MCF 10A (cell line): ENCODE measurements at regions not wholly inside any gene's neighbourhood (a gene's known extent, or its start where the extent isn't known, plus 50 kb on each side); places are given as distances from the start of the nearest gene placed in this dataset.
A peak's percentile ranks its signal among the peaks of the same experiment; 100 is the strongest.

Source experiments
- BruUV-seq: library from RNA; stranded (reverse); fragments of 400-500 nt; replicated peaks from 2 replicates; lab custom pipeline; 2021; lab: Mats Ljungman, UMichigan
- CTCF ChIA-PET: fragments of 300-600 bp; sonication (Branson Sonifier 250); formaldehyde crosslinking; extraction: SDS; loops from one replicate; lab custom pipeline; 2021; ENCODE audit warnings: antibody characterized with exemption, inconsistent platforms; lab: Yijun Ruan, JAX
- POLR2A ChIA-PET: fragments of 300-600, 350-650 bp; sonication (Branson Sonifier 250); formaldehyde crosslinking; extraction: SDS; loops from one replicate; lab custom pipeline; 2020; ENCODE audit warnings: antibody characterized with exemption, inconsistent platforms; lab: Yijun Ruan, JAX
- DNase-seq: peaks from one replicate; pipeline ENCODE4 v3.0.0-alpha.2; 2018; ENCODE audit not compliant: unreplicated experiment
- H3K27ac Mint-ChIP-seq: one replicate; pipeline ENCODE4 v1.8.0; 2022; ENCODE audit warnings: mild to moderate bottlenecking, low read depth, mixed read lengths; ENCODE audit not compliant: unreplicated experiment
- H3K27me3 Mint-ChIP-seq: one replicate; pipeline ENCODE4 v1.8.0; 2022; ENCODE audit warnings: mixed read lengths; ENCODE audit not compliant: insufficient read depth, unreplicated experiment
- H3K36me3 Mint-ChIP-seq: one replicate; pipeline ENCODE4 v1.8.0; 2022; ENCODE audit warnings: mild to moderate bottlenecking, moderate library complexity, mixed read lengths; ENCODE audit not compliant: insufficient read depth, unreplicated experiment
- H3K4me1 Mint-ChIP-seq: one replicate; pipeline ENCODE4 v1.8.0; 2022; ENCODE audit warnings: mixed read lengths; ENCODE audit not compliant: insufficient read depth, unreplicated experiment
- H3K4me3 Mint-ChIP-seq: one replicate; pipeline ENCODE4 v1.8.0; 2022; ENCODE audit warnings: mild to moderate bottlenecking, moderate library complexity, mixed read lengths; ENCODE audit not compliant: unreplicated experiment
- H3K9me3 Mint-ChIP-seq: one replicate; pipeline ENCODE4 v1.8.0; 2022; ENCODE audit warnings: mixed read lengths; ENCODE audit not compliant: unreplicated experiment
- intact Hi-C: fragments of 100-400 bp; cut with micrococcal nuclease; formaldehyde crosslinking; loops from 2 replicates; pipeline ENCODE4 v1.14.1; 2022
- TF ChIP-seq, protein P1 (sequence below): fragments of 200-600 bp; IDR thresholded peaks from one replicate; pipeline ENCODE4 v1.8.0; 2022; ENCODE audit warnings: antibody characterized with exemption, mild to moderate bottlenecking; ENCODE audit not compliant: unreplicated experiment

DNA sequence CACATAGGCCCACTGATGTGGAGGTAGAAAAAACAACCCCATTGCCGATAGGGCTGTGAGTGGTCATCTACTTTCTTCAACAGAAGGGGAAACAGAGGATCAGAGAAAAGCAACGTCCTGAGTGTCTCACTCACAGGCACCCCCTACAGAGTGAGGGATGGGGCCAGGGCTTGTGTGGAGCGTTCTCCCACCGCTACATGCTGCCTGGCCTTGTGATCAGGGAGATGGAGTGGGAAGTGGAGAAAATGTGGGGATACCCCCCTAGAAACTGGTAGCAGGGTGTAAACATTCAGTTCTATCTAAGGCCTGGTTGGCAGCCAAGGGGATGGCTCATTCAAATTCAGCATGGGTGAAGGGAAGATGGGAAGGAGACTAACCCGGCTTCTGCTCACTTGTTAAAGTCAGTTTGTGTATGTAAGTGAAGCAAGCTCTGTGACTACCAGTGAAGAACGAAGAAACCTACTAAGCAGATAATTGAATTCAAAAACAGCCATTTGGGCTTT lies 73.0 kb upstream of the NAV2 start:
- TF ChIP-seq, protein P1, sequence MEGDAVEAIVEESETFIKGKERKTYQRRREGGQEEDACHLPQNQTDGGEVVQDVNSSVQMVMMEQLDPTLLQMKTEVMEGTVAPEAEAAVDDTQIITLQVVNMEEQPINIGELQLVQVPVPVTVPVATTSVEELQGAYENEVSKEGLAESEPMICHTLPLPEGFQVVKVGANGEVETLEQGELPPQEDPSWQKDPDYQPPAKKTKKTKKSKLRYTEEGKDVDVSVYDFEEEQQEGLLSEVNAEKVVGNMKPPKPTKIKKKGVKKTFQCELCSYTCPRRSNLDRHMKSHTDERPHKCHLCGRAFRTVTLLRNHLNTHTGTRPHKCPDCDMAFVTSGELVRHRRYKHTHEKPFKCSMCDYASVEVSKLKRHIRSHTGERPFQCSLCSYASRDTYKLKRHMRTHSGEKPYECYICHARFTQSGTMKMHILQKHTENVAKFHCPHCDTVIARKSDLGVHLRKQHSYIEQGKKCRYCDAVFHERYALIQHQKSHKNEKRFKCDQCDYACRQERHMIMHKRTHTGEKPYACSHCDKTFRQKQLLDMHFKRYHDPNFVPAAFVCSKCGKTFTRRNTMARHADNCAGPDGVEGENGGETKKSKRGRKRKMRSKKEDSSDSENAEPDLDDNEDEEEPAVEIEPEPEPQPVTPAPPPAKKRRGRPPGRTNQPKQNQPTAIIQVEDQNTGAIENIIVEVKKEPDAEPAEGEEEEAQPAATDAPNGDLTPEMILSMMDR = no peak
- intact Hi-C loops = no loop called here
- Mint-ChIP-seq H3K9me3 (peaks cover 7% of the 10 kb centered on the region), H3K27ac (no peak overlapping the region), H3K4me1 (peaks cover 11% of the 10 kb centered on the region), H3K36me3 (no peaks in the 10 kb centered on the region), H3K27me3 (no peaks in the 10 kb centered on the region), H3K4me3 (no peak overlapping the region)
- DNase-seq = no peak
- BruUV-seq = no TSS peak
- CTCF ChIA-PET = interaction anchor here (0.6 kb wide), 2 partner anchors 195 to 267 kb away, joined by 3 read pairs; no protein-coding TSS in a partner anchor
- POLR2A ChIA-PET = no interaction called here

DNA sequence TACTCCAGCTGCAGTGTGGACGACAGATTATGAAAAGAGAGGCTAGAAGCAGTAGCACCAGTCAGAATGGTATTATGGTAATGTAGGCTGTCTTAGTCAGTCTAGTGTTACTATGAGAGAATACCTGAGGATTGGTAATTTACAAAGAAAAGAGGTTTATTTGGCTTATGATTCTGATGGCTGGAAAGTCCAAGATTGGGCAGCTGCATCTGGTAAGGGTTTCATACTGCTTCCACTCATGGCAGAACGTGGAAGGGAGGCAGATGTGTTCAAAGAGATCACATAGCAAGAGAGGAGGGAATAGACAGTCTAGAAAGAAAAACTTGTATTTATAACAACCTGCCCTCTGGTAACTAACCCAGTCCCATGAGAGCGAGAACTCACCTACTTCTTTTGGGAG lies 77.3 kb upstream of the NAV2 start:
- POLR2A ChIA-PET = no interaction called here
- Mint-ChIP-seq H3K27ac (no peak overlapping the region), H3K9me3 (peaks cover 7% of the 10 kb centered on the region), H3K4me3 (no peak overlapping the region), H3K36me3 (no peaks in the 10 kb centered on the region), H3K27me3 (no peaks in the 10 kb centered on the region), H3K4me1 (peaks cover 21% of the 10 kb centered on the region)
- intact Hi-C loops = no loop called here
- CTCF ChIA-PET = interaction anchor here (0.6 to 1.4 kb wide), 4 partner anchors 12 to 476 kb away, joined by 3 to 4 read pairs (median 4); no protein-coding TSS in a partner anchor
- no TSS peak for BruUV-seq
- TF ChIP-seq, protein P1 = no peak
- DNase-seq = no peak

DNA sequence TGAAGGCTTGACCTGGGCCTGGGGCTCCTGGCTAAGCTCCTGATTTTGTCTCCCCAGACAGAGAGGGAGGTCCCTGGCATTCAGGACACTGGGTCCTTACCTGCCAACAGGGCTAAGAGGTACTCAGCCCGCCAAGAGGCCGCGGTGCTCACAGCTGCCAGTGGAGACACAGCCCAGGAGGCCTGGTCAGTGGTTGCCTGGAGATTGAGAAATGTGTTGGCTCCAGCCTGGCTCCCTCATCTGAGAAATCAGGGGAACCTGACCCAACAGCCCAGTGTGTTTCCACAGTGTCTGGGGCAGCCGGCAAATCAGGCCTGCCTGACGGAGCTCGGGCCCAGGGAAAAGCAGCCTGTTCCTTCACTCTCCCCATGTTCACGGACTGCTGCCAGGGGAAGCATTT lies 79.4 kb upstream of the NAV2 start:
- ChIA-PET CTCF (interaction anchor here (0.7 to 2.2 kb wide), 9 partner anchors 8 to 110 kb away, joined by 3 to 6 read pairs (median 4); no protein-coding TSS in a partner anchor), POLR2A (interaction anchor here (0.8 to 1.1 kb wide), 2 partner anchors 65 to 79 kb away, joined by 3 to 5 read pairs; partner anchors contain the start of gene NAV2)
- peak; percentile 61 for DNase-seq
- H3K27me3 Mint-ChIP-seq = no peaks in the 10 kb centered on the region
- intact Hi-C loops = no loop called here
- BruUV-seq = no TSS peak
- TF ChIP-seq, protein P1 = no peak
- H3K4me3 Mint-ChIP-seq = no peak overlapping the region
- H3K4me1 Mint-ChIP-seq = peaks cover 41% of the 10 kb centered on the region
- H3K27ac Mint-ChIP-seq = no peak overlapping the region
- no peaks in the 10 kb centered on the region for H3K36me3 Mint-ChIP-seq
- H3K9me3 Mint-ChIP-seq = peaks cover 7% of the 10 kb centered on the region

DNA sequence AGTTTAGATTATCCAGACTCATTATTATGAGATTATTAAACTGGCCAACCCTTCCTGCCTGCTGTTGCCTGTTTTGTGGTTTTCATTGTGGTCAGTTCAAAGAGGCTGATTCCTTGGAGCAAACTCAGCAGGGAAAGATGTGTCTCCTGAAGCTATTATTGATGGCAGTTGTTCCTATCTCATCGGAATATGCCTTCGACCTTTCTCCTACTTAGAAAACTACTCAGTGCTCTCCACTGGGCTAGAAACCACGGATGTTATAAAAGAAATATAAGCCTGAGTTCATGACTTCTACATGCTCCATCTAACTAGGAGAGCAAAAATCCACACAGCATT lies 80.2 kb upstream of the NAV2 start:
- TF ChIP-seq, protein P1 = no peak
- Mint-ChIP-seq H3K4me3 (peak overlapping the region; percentile 7), H3K27me3 (no peaks in the 10 kb centered on the region), H3K36me3 (no peaks in the 10 kb centered on the region), H3K4me1 (peaks cover 49% of the 10 kb centered on the region), H3K9me3 (peaks cover 7% of the 10 kb centered on the region), H3K27ac (no peak overlapping the region)
- intact Hi-C loops = no loop called here
- POLR2A ChIA-PET = interaction anchor here (0.7 to 1.8 kb wide), 7 partner anchors 35 to 736 kb away, joined by 3 to 8 read pairs (median 5); partner anchors contain the start of gene NAV2
- BruUV-seq = no TSS peak
- CTCF ChIA-PET = interaction anchor here (0.6 to 2.2 kb wide), 11 partner anchors 9 to 500 kb away, joined by 3 to 8 read pairs (median 4); no protein-coding TSS in a partner anchor
- DNase-seq = peak; percentile 74
